Prostate gland (tissue), 2 donors: ENCODE measurements at regions not wholly inside any gene's neighbourhood (a gene's known extent, or its start where the extent isn't known, plus 50 kb on each side); places are given as distances from the start of the nearest gene placed in this dataset.

ENCODE experiments used
- DNase-seq: peaks from one replicate; pipeline ENCODE4 v3.0.0-alpha.2; 2019; ENCODE audit warnings: low spot score
- H3K27ac ChIP-seq, 2 donors: fragments of 200-600 bp; sonication (generic); 2 replicates each; pipeline ENCODE4 v1.5.1; 2017 to 2019
- H3K27me3 ChIP-seq: fragments of 200-600 bp; sonication (generic); replicated peaks from 2 replicates; pipeline ENCODE4 v1.5.1; 2019; ENCODE audit not compliant: insufficient read depth
- H3K36me3 ChIP-seq, 2 donors: fragments of 200-600 bp; sonication (generic); 1 replicate in 1 of 2; 2 replicates in 1 of 2; pipeline versions ENCODE4 v1.5.1 to v1.8.1; 2017 to 2019
- H3K4me1 ChIP-seq: fragments of 200-600 bp; sonication (generic); replicated peaks from 2 replicates; pipeline ENCODE4 v1.5.1; 2019
- H3K4me3 ChIP-seq, 2 donors: fragments of 200-600 bp; sonication (generic); 2 replicates each; pipeline ENCODE4 v1.5.1; 2017 to 2019
- H3K9me3 ChIP-seq: fragments of 200-600 bp; sonication (generic); 2 replicates; pipeline ENCODE4 v1.5.1; 2017
- POLR2A ChIP-seq: fragments of 450-650 bp; IDR thresholded peaks from one replicate; pipeline ENCODE4 v1.6.1; 2016; ENCODE audit warnings: antibody characterized with exemption, mild to moderate bottlenecking
- POLR2AphosphoS5 ChIP-seq: sonication (generic); formaldehyde crosslinking; IDR thresholded peaks from one replicate; pipeline ENCODE4 v1.6.1; 2017; ENCODE audit warnings: antibody characterized with exemption
- WGBS: methylation state at CpG from one replicate; pipeline ENCODE4 v1.1.5; 2018; 5-methylcytosine and 5-hydroxymethylcytosine counted together
- intact Hi-C: fragments of 100-400 bp; cut with DNase I; formaldehyde crosslinking; loops from one replicate; pipeline ENCODE4 v1.14.2; 2022
- TF ChIP-seq, protein P1 (sequence below), 4 experiments: fragments of 200-600 bp in 2 of 4; fragments of 450-650 bp in 2 of 4; sonication (generic) in 2 of 4; IDR thresholded peaks; 1 replicate in 3 of 4; 2 replicates in 1 of 4; pipeline ENCODE4 v1.5.1; 2016 to 2019; ENCODE audit warnings: antibody characterized with exemption in 4 of 4, mild to moderate bottlenecking in 2 of 4, moderate library complexity in 2 of 4

DNA sequence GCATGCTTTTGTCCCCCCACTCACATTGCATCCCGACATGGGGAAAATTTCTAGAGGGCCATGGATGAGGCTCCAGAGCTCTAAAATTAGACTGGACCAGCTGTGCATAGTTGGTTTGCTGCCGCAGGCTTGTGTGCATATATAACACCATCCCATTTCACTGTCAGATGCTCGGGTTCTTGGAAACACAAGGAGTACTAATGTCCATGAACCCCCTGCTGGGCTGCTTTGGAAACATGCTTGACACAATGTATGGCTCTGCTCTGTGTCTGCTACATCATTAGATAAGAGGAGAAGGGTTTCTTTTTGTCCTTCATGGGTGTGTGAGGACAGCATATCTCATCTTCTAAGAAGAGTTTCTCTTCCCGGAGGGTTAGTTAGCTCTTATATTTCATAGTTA, 292.1 kb upstream of the RORB start:
- intact Hi-C loops, result no loop called here
- TF ChIP-seq POLR2A (no peak), POLR2AphosphoS5 (no peak)
- TF ChIP-seq, protein P1, sequence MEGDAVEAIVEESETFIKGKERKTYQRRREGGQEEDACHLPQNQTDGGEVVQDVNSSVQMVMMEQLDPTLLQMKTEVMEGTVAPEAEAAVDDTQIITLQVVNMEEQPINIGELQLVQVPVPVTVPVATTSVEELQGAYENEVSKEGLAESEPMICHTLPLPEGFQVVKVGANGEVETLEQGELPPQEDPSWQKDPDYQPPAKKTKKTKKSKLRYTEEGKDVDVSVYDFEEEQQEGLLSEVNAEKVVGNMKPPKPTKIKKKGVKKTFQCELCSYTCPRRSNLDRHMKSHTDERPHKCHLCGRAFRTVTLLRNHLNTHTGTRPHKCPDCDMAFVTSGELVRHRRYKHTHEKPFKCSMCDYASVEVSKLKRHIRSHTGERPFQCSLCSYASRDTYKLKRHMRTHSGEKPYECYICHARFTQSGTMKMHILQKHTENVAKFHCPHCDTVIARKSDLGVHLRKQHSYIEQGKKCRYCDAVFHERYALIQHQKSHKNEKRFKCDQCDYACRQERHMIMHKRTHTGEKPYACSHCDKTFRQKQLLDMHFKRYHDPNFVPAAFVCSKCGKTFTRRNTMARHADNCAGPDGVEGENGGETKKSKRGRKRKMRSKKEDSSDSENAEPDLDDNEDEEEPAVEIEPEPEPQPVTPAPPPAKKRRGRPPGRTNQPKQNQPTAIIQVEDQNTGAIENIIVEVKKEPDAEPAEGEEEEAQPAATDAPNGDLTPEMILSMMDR (IDR thresholded peaks at IDR 0.05), result no peak
- WGBS, result 69% methylated on average over 4 of the region's 4 CpGs
- DNase-seq, result no peak
- no peak overlapping the region for H3K4me3 ChIP-seq
- H3K9me3 ChIP-seq, result no peaks in the 10 kb centered on the region
- H3K27me3 ChIP-seq, result no peaks in the 10 kb centered on the region
- H3K27ac ChIP-seq, result no peak overlapping the region
- no peaks in the 10 kb centered on the region for H3K4me1 ChIP-seq
- no peaks in the 10 kb centered on the region for H3K36me3 ChIP-seq

DNA sequence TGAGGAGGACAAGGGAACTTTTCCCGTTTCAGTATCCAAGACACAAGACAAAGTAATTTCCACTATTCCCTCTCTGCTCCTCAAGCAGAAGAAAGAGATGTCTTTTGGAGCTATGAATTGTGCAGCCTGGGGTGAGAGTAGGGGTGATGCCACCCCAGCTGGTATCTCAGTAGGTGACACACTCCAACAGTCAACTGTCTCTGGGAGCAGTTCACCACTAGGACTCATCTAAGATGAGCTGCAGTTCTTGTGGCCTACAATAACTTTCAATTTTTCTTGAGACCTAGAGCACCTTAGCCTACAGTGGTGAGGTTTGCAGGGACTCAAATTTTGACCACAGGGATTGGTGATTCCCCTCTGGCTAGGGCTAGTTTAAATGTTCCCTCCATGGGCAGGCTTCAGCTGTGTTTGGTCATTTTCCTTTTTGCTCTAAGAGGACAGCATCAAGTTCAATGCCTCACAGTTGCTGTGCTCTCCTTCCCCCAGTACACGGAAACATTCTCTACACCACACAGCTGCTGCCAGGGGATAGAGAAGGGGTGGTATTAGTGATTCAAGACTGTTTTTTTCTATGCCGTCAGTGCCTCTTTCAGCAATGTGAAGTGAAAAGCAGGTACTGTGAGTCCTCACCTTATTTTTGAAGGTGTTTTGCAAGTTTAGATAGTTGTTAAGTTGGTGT, 278.6 kb upstream of the RORB start:
- Histone ChIP-seq H3K4me1 (no peaks in the 10 kb centered on the region), H3K4me3 (no peak overlapping the region), H3K27ac (no peak overlapping the region), H3K36me3 (no peaks in the 10 kb centered on the region), H3K9me3 (no peaks in the 10 kb centered on the region), H3K27me3 (no peaks in the 10 kb centered on the region)
- WGBS, result 89% methylated on average over 3 of the region's 3 CpGs
- TF ChIP-seq, protein P1 (IDR thresholded peaks at IDR 0.05), result no peak
- no peak for DNase-seq
- intact Hi-C loops, result no loop called here

GRCh38 chr9:74220327-74220726, 276.8 kb upstream of the RORB start:
- intact Hi-C loops, result no loop called here

GRCh38 chr9:74236857-74237256, 260.3 kb upstream of the RORB start:
- no peaks in the 10 kb centered on the region for H3K27me3 ChIP-seq
- intact Hi-C loops, result no loop called here
- H3K9me3 ChIP-seq, result no peaks in the 10 kb centered on the region
- WGBS, result 71% methylated on average over 2 of the region's 2 CpGs
- H3K36me3 ChIP-seq, result no peaks in the 10 kb centered on the region
- DNase-seq, result no peak
- no peak overlapping the region for H3K4me3 ChIP-seq
- no peaks in the 10 kb centered on the region for H3K4me1 ChIP-seq
- H3K27ac ChIP-seq, result no peak overlapping the region
- TF ChIP-seq POLR2AphosphoS5 (no peak), POLR2A (no peak)
- TF ChIP-seq, protein P1 (IDR thresholded peaks at IDR 0.05), result no peak

More at GRCh38 chr9:74220327-74220726, 276.8 kb upstream of the RORB start:
- Histone ChIP-seq H3K4me3 (no peak overlapping the region), H3K27ac (no peak overlapping the region), H3K27me3 (no peaks in the 10 kb centered on the region), H3K36me3 (no peaks in the 10 kb centered on the region), H3K9me3 (no peaks in the 10 kb centered on the region), H3K4me1 (no peaks in the 10 kb centered on the region)
- TF ChIP-seq, protein P1 (IDR thresholded peaks at IDR 0.05), result no peak
- no peak for TF ChIP-seq POLR2A
- WGBS, result 72% methylated on average over 5 of the region's 5 CpGs
- DNase-seq, result no peak

DNA sequence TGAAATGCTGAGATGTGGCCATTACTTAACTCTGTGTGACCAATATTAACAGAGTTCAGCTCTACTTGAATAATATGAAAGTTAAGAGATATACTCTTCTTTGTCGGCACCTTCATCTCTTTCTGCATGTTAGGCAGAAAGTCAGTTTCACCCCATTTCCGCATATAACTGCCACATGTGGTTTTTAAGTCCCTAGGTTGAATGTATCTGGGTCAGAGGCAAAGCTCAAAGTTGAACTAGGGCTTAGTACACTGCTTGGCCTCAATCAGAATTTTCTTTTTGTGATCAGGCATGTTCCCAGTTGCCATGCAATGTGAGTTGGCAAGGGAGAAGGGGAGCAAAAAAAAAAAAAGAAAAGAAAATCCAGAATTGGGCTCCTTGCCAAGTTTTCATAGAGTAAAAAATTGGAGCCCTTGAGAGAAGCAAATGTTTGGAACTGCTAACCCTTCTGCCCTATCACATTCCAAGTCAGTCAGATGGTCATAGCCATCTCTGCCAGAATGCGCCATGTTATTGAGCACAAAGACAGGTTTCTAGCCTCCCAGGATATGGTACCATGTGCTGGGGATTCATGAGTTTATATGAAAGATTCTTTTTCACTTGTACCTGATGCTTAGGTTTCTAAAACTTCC, 251.2 kb upstream of the RORB start:
- intact Hi-C loops, result no loop called here
- TF ChIP-seq POLR2A (no peak), POLR2AphosphoS5 (no peak)
- TF ChIP-seq, protein P1 (IDR thresholded peaks at IDR 0.05), result no peak
- no peaks in the 10 kb centered on the region for H3K27me3 ChIP-seq
- H3K27ac ChIP-seq, result no peak overlapping the region
- no peaks in the 10 kb centered on the region for H3K4me1 ChIP-seq
- no peak overlapping the region for H3K4me3 ChIP-seq
- no peaks in the 10 kb centered on the region for H3K9me3 ChIP-seq
- H3K36me3 ChIP-seq, result no peaks in the 10 kb centered on the region
- WGBS, result 94% methylated on average over 3 of the region's 3 CpGs
- DNase-seq, result no peak
